ENCODE measurements at regions not wholly inside any gene's neighbourhood (a gene's known extent, or its start where the extent isn't known, plus 50 kb on each side); places are given as distances from the start of the nearest gene placed in this dataset.

GRCh38 chr2:16317211-16317830 lies 348.3 kb downstream of the CYRIA start:
- H3K4me3 ChIP-seq = no peak overlapping the region
- no peaks in the 10 kb centered on the region for H3K4me1 ChIP-seq (replicated peaks)
- intact Hi-C loops (cut with DNase I) = no loop called here
- H3K36me3 ChIP-seq = no peaks in the 10 kb centered on the region
- WGBS = 81% methylated on average over 6 of the region's 6 CpGs
- H3K27ac ChIP-seq = no peak overlapping the region
- TF ChIP-seq POLR2AphosphoS5 (IDR thresholded peaks at IDR 0.05) (no peak), CTCF (IDR thresholded peaks at IDR 0.05) (no peak), POLR2A (IDR thresholded peaks at IDR 0.05) (no peak)
- H3K9me3 ChIP-seq = no peaks in the 10 kb centered on the region
- no peak for DNase-seq (ENCODE audit: low spot score)
- no peaks in the 10 kb centered on the region for H3K27me3 ChIP-seq (replicated peaks; ENCODE audit: insufficient read depth)

- DNase-seq (ENCODE audit: low spot score) = no peak
- H3K4me1 ChIP-seq (replicated peaks) = no peaks in the 10 kb centered on the region
- no peaks in the 10 kb centered on the region for H3K27me3 ChIP-seq (replicated peaks; ENCODE audit: insufficient read depth)
- WGBS = 85% methylated on average over 16 of the region's 16 CpGs
- no peak overlapping the region for H3K27ac ChIP-seq
- H3K4me3 ChIP-seq = no peak overlapping the region
- no peak for TF ChIP-seq POLR2A (IDR thresholded peaks at IDR 0.05)
- TF ChIP-seq POLR2AphosphoS5 (IDR thresholded peaks at IDR 0.05) = no peak
- no peak for TF ChIP-seq CTCF (IDR thresholded peaks at IDR 0.05)
- no peaks in the 10 kb centered on the region for H3K36me3 ChIP-seq
- H3K9me3 ChIP-seq = no peaks in the 10 kb centered on the region
- intact Hi-C loops (cut with DNase I) = no loop called here
Measured at GRCh38 chr2:16316456-16317210, 349.0 kb downstream of the CYRIA start.

GRCh38 chr2:16315908-16316307 lies 349.7 kb downstream of the CYRIA start:
- WGBS = 88% methylated on average over 9 of the region's 9 CpGs
- DNase-seq (ENCODE audit: low spot score) = no peak
- Histone ChIP-seq H3K27ac (no peak overlapping the region), H3K36me3 (no peaks in the 10 kb centered on the region), H3K4me3 (no peak overlapping the region), H3K27me3 (replicated peaks; ENCODE audit: insufficient read depth) (no peaks in the 10 kb centered on the region), H3K4me1 (replicated peaks) (no peaks in the 10 kb centered on the region), H3K9me3 (no peaks in the 10 kb centered on the region)
- intact Hi-C loops (cut with DNase I) = no loop called here
- TF ChIP-seq CTCF (IDR thresholded peaks at IDR 0.05) (no peak), POLR2A (IDR thresholded peaks at IDR 0.05) (no peak), POLR2AphosphoS5 (IDR thresholded peaks at IDR 0.05) (no peak)

- no peaks in the 10 kb centered on the region for H3K4me1 ChIP-seq (replicated peaks)
- no peaks in the 10 kb centered on the region for H3K36me3 ChIP-seq
- no peaks in the 10 kb centered on the region for H3K27me3 ChIP-seq (replicated peaks; ENCODE audit: insufficient read depth)
- H3K9me3 ChIP-seq = no peaks in the 10 kb centered on the region
- WGBS = 66% methylated on average over 5 of the region's 5 CpGs
- intact Hi-C loops (cut with DNase I) = no loop called here
- no peak for DNase-seq (ENCODE audit: low spot score)
- H3K4me3 ChIP-seq = no peak overlapping the region
- no peak overlapping the region for H3K27ac ChIP-seq
- TF ChIP-seq CTCF (IDR thresholded peaks at IDR 0.05) (no peak), POLR2A (IDR thresholded peaks at IDR 0.05) (no peak), POLR2AphosphoS5 (IDR thresholded peaks at IDR 0.05) (no peak)
Measured at GRCh38 chr2:16315458-16315835, 350.2 kb downstream of the CYRIA start.
